SU-DHL-6 (cell line): ENCODE measurements at regions not wholly inside any gene's neighbourhood (a gene's known extent, or its start where the extent isn't known, plus 50 kb on each side); places are given as distances from the start of the nearest gene placed in this dataset.

ENCODE experiments used
- EZH2phosphoT487 ChIP-seq: fragments of 200-600 bp; sonication (generic), shearing (Covaris generic); conservative IDR thresholded peaks from 2 replicates; pipeline ENCODE4 v1.6.1; 2018; ENCODE audit warnings: mild to moderate bottlenecking, antibody characterized with exemption, low read length, moderate library complexity, mixed read lengths
- TF ChIP-seq, protein P1 (sequence below): fragments of 200-600 bp; sonication (generic); IDR thresholded peaks from one replicate; pipeline ENCODE4 v1.5.1; 2017; ENCODE audit warnings: antibody characterized with exemption, mild to moderate bottlenecking, low read length, moderate library complexity; ENCODE audit not compliant: insufficient read depth, poor library complexity, severe bottlenecking

DNA sequence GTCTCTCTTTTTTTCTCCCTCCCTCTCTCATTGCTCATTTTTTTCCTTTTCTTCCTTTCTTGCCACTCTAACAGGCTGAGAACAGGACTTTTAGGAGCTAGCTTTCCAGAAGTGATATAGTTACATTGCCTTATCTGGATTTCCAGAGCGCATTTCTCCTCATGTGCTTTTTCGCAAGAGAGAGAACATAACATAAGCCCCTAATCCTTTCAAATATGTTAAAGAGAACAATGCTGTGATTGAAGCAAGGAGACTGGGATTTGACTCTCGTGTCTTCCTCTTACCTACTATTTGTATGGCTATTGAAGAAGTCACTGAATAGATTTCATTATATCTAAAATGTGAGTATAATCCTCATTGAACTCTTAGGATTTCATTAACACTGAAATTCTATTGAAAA, 101.2 kb upstream of the PRPS1L1 start:
- TF ChIP-seq, protein P1, sequence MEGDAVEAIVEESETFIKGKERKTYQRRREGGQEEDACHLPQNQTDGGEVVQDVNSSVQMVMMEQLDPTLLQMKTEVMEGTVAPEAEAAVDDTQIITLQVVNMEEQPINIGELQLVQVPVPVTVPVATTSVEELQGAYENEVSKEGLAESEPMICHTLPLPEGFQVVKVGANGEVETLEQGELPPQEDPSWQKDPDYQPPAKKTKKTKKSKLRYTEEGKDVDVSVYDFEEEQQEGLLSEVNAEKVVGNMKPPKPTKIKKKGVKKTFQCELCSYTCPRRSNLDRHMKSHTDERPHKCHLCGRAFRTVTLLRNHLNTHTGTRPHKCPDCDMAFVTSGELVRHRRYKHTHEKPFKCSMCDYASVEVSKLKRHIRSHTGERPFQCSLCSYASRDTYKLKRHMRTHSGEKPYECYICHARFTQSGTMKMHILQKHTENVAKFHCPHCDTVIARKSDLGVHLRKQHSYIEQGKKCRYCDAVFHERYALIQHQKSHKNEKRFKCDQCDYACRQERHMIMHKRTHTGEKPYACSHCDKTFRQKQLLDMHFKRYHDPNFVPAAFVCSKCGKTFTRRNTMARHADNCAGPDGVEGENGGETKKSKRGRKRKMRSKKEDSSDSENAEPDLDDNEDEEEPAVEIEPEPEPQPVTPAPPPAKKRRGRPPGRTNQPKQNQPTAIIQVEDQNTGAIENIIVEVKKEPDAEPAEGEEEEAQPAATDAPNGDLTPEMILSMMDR, result no peak
- no peak for TF ChIP-seq EZH2phosphoT487
